Fibroblast of lung (primary cell): ENCODE measurements at regions not wholly inside any gene's neighbourhood (a gene's known extent, or its start where the extent isn't known, plus 50 kb on each side); places are given as distances from the start of the nearest gene placed in this dataset.

Source experiments
- EZH2 ChIP-seq: IDR thresholded peaks from 2 replicates; pipeline ENCODE4 v1.5.1; 2012; ENCODE audit warnings: low read length, control low read depth, mild to moderate bottlenecking; ENCODE audit errors: missing control alignments
- TF ChIP-seq, protein P1 (sequence below), 2 donors: IDR thresholded peaks in 1 of 2; conservative IDR thresholded peaks in 1 of 2; 1 replicate in 1 of 2; 2 replicates in 1 of 2; pipeline ENCODE4 v1.5.1; 2011 to 2012; ENCODE audit warnings: low read length in 2 of 2, control low read depth in 1 of 2, inconsistent platforms in 1 of 2, low read depth in 1 of 2, mild to moderate bottlenecking in 1 of 2

GRCh38 chr3:72116226-72116625 is 331.3 kb upstream of the PROK2 start:
- TF ChIP-seq, protein P1, sequence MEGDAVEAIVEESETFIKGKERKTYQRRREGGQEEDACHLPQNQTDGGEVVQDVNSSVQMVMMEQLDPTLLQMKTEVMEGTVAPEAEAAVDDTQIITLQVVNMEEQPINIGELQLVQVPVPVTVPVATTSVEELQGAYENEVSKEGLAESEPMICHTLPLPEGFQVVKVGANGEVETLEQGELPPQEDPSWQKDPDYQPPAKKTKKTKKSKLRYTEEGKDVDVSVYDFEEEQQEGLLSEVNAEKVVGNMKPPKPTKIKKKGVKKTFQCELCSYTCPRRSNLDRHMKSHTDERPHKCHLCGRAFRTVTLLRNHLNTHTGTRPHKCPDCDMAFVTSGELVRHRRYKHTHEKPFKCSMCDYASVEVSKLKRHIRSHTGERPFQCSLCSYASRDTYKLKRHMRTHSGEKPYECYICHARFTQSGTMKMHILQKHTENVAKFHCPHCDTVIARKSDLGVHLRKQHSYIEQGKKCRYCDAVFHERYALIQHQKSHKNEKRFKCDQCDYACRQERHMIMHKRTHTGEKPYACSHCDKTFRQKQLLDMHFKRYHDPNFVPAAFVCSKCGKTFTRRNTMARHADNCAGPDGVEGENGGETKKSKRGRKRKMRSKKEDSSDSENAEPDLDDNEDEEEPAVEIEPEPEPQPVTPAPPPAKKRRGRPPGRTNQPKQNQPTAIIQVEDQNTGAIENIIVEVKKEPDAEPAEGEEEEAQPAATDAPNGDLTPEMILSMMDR (conservative IDR thresholded peaks at IDR 0.05 in 1 of 2, IDR thresholded peaks at IDR 0.05 in 1 of 2; ENCODE audit: low read depth in 1 of 2, low read length in 2 of 2): no peak
- TF ChIP-seq EZH2: no peak
